Motor neuron (in vitro differentiated cells): ENCODE measurements at regions not wholly inside any gene's neighbourhood (a gene's known extent, or its start where the extent isn't known, plus 50 kb on each side); places are given as distances from the start of the nearest gene placed in this dataset.
"Not testable (repeated sequence)": the region's sequence is repeated elsewhere in the genome, so short reads cannot be mapped to it uniquely, and the experiment has no call there.

Source experiments
- ATAC-seq, 8 experiments: fragments of 200-7000 bp; cut with Tn5 transposase; replicated peaks in 6 of 8; 2 replicates each; pipeline ENCODE4 v1.8.0; 2021; ENCODE audit warnings: mild to moderate bottlenecking in 8 of 8, moderate library complexity in 8 of 8
- H3K27ac ChIP-seq, 2 donors: fragments of 250-450 bp; sonication (Bioruptor Pico); 2 replicates each; pipeline ENCODE4 v1.9.0; 2021; ENCODE audit warnings: antibody characterized with exemption in 2 of 2, mild to moderate bottlenecking in 2 of 2, moderate library complexity in 1 of 2
- H3K4me1 ChIP-seq, 2 donors: fragments of 250-450 bp; sonication (Bioruptor Pico); replicated peaks in 1 of 2; 2 replicates each; pipeline ENCODE4 v1.6.1; 2021; ENCODE audit warnings: antibody characterized with exemption in 2 of 2, mild to moderate bottlenecking in 2 of 2, moderate library complexity in 1 of 2
- H3K4me3 ChIP-seq, 5 donors: fragments of 250-450 bp; sonication (Bioruptor Pico); 2 replicates each; pipeline ENCODE4 v1.9.0; 2021; ENCODE audit warnings: antibody characterized with exemption in 5 of 5, mild to moderate bottlenecking in 5 of 5, moderate library complexity in 4 of 5
- whole genome bisulfite sequencing, 10 experiments: fragments of 450-650 bp; shearing (Covaris generic); methylation state at CpG; one replicate each; pipeline ENCODE4 v1.0.0; 2022; 5-methylcytosine and 5-hydroxymethylcytosine counted together
- in situ Hi-C, 9 experiments: fragments of 400-800 bp; cut with MboI; loops; one replicate each; pipeline ENCODE4 v1.15.0; 2021; ENCODE audit warnings: low sequenced_read_pairs in 9 of 9, low pct_unique_long_range_greater_than_20kb in 2 of 9; ENCODE audit not compliant: unreplicated experiment in 9 of 9

DNA sequence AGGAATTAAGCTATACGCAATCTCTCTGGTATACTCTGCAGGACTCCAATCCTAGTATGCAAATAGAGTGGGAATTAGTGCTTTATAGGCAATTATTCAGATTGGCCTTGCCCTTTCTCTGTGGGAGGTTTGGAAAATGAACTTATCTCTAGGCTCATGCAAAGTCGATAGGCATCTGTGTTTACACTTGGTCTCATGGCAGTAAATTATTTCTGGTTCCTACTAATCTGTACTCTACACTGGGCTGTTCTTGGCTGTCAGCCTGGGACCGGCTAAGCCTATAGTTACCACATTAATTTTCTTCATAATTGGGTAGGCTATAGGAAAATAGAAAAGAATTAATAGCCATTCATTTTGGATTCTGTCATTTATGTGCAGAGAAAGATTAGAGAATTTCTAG is 544.6 kb downstream of the AMY1C start:
- WGBS, 10 experiments, result 0 to 82% (median 38%) methylated on average over 1 to 3 of the region's 3 CpGs; no CpG with 5 or more reads in 1 of the 10 experiments

GRCh38 chr1:104295511-104295910 is 545.8 kb downstream of the AMY1C start:
- H3K27ac ChIP-seq, result no peak overlapping the region
- WGBS, 10 experiments, result 0 to 92% (median 76%) methylated on average over 1 to 3 of the region's 3 CpGs; no CpG with 5 or more reads in 3 of the 10 experiments
- no peak for ATAC-seq
- in situ Hi-C loops, result no loop called here
- no peak overlapping the region for H3K4me3 ChIP-seq
- peaks cover 0 to 5% of the 10 kb centered on the region in 2 donors for H3K4me1 ChIP-seq

More for the DNA sequence above, 544.6 kb downstream of the AMY1C start:
- Histone ChIP-seq H3K4me1 (peaks cover 0 to 5% of the 10 kb centered on the region in 2 donors), H3K4me3 (no peak overlapping the region), H3K27ac (no peak overlapping the region)
- peak in 6 of 8 experiments; percentile 53 to 92 (median 86) for ATAC-seq
- in situ Hi-C loops, result no loop called here

DNA sequence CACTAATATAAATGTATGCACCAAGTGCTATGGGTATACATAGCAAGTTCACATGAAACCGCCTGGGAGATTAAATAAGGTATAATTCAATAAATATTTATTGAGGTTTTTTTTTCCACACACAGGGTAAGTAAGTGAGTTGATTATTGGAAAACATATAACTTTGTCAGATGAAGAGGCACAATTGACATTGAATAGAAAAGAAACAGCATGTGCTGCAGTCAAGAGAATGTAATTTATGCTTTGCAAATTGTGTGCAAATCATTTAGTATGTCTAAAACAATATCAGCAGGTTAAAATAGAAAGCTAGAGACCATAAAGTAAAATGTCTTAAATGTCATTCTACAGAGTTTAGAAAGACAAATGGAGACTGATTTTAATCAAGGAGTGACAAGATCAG is 560.0 kb downstream of the AMY1C start:
- Histone ChIP-seq H3K27ac (no peak overlapping the region), H3K4me1 (peaks cover 0 to 30% of the 10 kb centered on the region in 2 donors), H3K4me3 (no peak overlapping the region)
- WGBS, 10 experiments, result 0 to 88% (median 60%) methylated on average over 1 of the region's 1 CpG; no CpG with 5 or more reads in 1 of the 10 experiments
- in situ Hi-C loops, result no loop called here
- peak in 5 of 8 experiments; percentile 9 to 88 (median 83) for ATAC-seq

GRCh38 chr1:104315823-104316222 is 566.1 kb downstream of the AMY1C start:
- H3K4me3 ChIP-seq, result no peak overlapping the region
- 4 to 67% (median 50%) methylated on average over 1 to 2 of the region's 2 CpGs; no CpG with 5 or more reads in 4 of the 10 experiments for WGBS, 10 experiments
- peak in 5 of 8 experiments; percentile 41 to 99 (median 95) for ATAC-seq
- H3K4me1 ChIP-seq, result peaks cover 0 to 26% of the 10 kb centered on the region in 2 donors
- H3K27ac ChIP-seq, result no peak overlapping the region
- in situ Hi-C loops, result no loop called here

- 6 to 100% (median 86%) methylated on average over 1 to 2 of the region's 2 CpGs for WGBS, 10 experiments
- H3K4me3 ChIP-seq, result no peak overlapping the region
- in situ Hi-C loops, result no loop called here
These were observed 572.4 kb downstream of the AMY1C start for GRCh38 chr1:104322131-104322530.

DNA sequence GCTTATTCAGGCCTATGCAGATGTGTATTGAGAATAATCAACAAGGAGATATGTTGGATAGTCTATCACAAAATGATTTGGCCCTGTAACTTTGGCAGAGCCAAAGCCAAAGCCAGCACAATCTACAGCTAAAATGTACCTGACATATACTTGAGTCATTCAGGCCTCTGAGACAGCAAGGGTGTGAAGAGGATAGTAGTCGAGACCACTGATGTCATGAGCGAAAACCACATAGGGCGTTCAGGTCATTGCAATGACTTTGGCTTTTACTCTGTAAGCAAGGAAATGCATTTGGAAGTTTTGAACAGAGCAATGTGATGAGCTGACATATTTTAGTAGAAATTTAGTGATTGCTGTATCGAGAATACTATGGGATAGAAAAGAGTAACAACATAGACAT is 579.6 kb downstream of the AMY1C start:
- ATAC-seq, result no peak
- H3K4me3 ChIP-seq, result no peak overlapping the region
- WGBS, 10 experiments, result 0 to 94% (median 84%) methylated on average over 1 to 4 of the region's 4 CpGs; no CpG with 5 or more reads in 2 of the 10 experiments
- in situ Hi-C loops, result no loop called here
- no peaks in the 10 kb centered on the region for H3K4me1 ChIP-seq
- no peak overlapping the region for H3K27ac ChIP-seq

More at GRCh38 chr1:104322131-104322530, 572.4 kb downstream of the AMY1C start:
- ATAC-seq, result no peak
- Histone ChIP-seq H3K4me1 (no peaks in the 10 kb centered on the region), H3K27ac (no peak overlapping the region)

DNA sequence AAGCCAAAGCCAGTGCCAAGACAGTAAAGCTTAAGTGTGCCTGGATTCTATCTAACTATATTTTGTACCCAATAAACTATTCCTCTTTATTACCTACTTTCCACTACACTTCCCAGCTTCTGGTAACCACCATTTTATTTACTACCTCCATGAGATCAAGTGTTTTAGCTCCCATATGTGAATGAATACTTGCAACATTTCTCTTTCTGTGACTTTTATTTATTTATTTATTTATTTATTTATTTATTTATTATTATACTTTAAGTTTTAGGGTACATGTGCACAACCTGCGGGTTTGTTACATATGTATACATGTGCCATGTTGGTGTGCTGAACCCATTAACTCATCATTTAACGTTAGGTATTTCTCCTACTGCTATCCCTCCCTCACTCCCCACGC is 582.1 kb downstream of the AMY1C start:
- Histone ChIP-seq H3K4me1 (no peaks in the 10 kb centered on the region), H3K27ac (no peak overlapping the region), H3K4me3 (no peak overlapping the region)
- ATAC-seq, result no peak
- 29 to 100% (median 95%) methylated on average over 1 to 3 of the region's 3 CpGs; no CpG with 5 or more reads in 1 of the 10 experiments for WGBS, 10 experiments
- in situ Hi-C loops, result no loop called here

DNA sequence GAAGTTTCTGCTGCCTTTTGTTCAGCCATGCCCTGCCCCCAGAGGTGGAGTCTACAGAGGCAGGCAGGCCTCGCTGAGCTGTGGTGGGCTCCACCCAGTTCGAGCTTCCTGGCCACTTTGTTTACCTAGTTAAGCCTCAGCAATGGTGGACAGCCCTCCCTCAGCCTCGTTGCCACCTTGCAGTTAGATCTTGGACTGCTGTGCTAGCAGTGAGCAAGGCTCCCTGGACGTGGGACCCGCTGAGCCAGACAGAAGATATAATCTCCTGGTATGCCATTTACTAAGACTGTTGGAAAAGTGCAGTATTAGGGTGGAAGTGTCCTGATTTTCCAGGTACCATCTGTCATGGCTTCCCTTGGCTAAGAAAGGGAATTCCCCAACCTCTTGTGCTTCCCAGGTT is 588.2 kb downstream of the AMY1C start:
- in situ Hi-C loops, H3K4me1 ChIP-seq, ATAC-seq, H3K27ac ChIP-seq, H3K4me3 ChIP-seq: not testable (repeated sequence)
- 20 to 96% (median 87%) methylated on average over 1 to 3 of the region's 5 CpGs; no CpG with 5 or more reads in 6 of the 10 experiments for WGBS, 10 experiments

DNA sequence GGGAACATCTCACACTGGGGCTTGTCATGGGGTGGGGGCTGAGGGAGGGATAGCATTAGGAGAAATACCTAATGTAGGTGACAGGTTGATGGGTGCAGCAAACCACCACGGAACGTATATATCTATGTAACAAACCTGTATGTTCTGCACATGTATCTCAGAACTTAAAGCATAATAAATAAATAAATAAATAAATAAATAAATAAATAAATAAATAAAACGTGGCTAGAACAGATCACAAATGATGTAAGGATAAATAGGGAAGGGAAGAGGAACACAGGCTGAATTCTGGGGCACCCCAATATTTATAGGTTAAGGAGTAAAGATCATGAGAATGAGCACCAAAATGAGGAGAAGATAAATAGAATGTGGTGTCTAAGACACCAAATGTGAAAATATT is 592.2 kb downstream of the AMY1C start:
- WGBS, 10 experiments, result 0 to 81% (median 67%) methylated on average over 1 to 3 of the region's 3 CpGs
- no peak overlapping the region for H3K4me3 ChIP-seq
- no peak for ATAC-seq
- no peaks in the 10 kb centered on the region for H3K4me1 ChIP-seq
- in situ Hi-C loops, result no loop called here
- H3K27ac ChIP-seq, result no peak overlapping the region

GRCh38 chr1:104348277-104348676 is 598.6 kb downstream of the AMY1C start:
- H3K4me3 ChIP-seq, result no peak overlapping the region
- WGBS, 10 experiments, result 20 to 75% (median 53%) methylated on average over 1 of the region's 1 CpG; no CpG with 5 or more reads in 3 of the 10 experiments
- in situ Hi-C loops, result no loop called here
- peaks cover 0 to 23% of the 10 kb centered on the region in 2 donors for H3K4me1 ChIP-seq
- H3K27ac ChIP-seq, result no peak overlapping the region
- peak in 5 of 8 experiments; percentile 12 to 81 (median 49) for ATAC-seq

DNA sequence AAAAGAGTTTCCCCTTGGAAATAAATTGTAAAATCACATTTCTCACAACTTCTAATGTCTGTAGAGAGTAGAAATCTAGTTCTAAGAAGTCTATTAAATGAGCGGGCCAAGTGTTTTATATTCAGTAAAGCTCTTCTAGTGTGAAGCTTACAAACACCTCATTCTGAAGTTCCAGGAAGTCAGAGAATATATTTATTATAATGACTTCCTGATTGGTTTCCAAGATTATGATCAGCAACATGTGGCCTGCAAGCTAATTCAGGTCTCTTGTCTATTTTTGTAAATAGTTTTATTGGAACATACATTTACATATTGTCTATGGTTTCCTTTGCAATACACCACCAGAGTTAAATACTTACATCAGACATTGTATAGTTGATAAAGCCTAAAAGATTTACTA is 603.9 kb downstream of the AMY1C start:
- ATAC-seq, result peak in 1 of 8 experiments; percentile 24
- Histone ChIP-seq H3K27ac (no peak overlapping the region), H3K4me1 (peaks cover 0 to 18% of the 10 kb centered on the region in 2 donors), H3K4me3 (no peak overlapping the region)
- WGBS, 10 experiments, result 0 to 100% (median 33%) methylated on average over 1 of the region's 1 CpG; no CpG with 5 or more reads in 3 of the 10 experiments
- in situ Hi-C loops, result no loop called here

DNA sequence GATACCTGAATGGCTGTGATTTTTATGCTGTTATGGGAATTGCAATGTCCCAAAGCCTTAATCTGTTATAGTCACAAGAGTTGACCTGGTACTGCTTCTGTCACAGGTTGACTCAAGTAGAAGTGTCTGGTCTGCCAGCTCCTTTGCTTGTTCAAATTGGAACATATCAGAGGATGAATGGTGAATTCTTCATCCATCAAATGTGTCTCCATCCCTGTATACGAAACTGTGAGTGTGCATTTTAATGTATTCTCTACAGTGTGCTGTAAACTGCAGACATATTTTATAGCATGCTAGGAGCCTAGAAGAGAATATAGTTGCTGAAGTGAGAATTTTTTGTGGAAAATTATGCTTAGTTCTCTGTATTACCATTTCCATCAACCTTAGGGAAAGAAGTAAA is 608.4 kb downstream of the AMY1C start:
- in situ Hi-C loops, result no loop called here
- Histone ChIP-seq H3K4me3 (no peak overlapping the region), H3K27ac (no peak overlapping the region), H3K4me1 (peaks cover 0 to 13% of the 10 kb centered on the region in 2 donors)
- WGBS, 10 experiments, result 0 to 75% (median 23%) methylated on average over 1 of the region's 1 CpG; no CpG with 5 or more reads in 2 of the 10 experiments
- peak in 3 of 8 experiments; percentile 62 to 67 (median 64) for ATAC-seq

- 2 to 100% (median 67%) methylated on average over 2 to 3 of the region's 3 CpGs for WGBS, 10 experiments
- Histone ChIP-seq H3K27ac (no peak overlapping the region), H3K4me3 (no peak overlapping the region), H3K4me1 (peaks cover 0 to 13% of the 10 kb centered on the region in 2 donors)
- in situ Hi-C loops, result no loop called here
- ATAC-seq, result no peak
These were observed 608.9 kb downstream of the AMY1C start for GRCh38 chr1:104358621-104359020.

DNA sequence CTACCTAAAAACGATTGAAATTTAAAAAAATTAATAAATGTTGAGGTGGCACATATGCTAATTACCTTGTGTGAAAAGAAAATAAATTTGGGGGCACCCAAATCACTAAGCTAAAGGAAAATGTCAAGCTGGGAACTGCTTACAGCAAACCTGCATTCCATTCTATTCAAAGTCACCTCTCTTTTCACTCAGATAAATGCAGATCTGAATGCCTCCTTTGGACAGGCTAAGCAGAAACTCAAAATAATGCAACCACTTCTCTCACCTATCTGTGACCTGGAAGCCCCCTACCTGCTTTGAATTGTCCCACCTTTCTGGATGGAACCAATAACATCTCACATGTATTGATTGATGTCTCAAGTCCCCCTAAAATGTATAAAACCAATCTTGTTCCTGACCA is 628.7 kb downstream of the AMY1C start:
- Histone ChIP-seq H3K4me1 (no peaks in the 10 kb centered on the region), H3K4me3 (no peak overlapping the region), H3K27ac (no peak overlapping the region)
- 0 to 40% (median 0%) methylated on average over 1 of the region's 1 CpG; no CpG with 5 or more reads in 1 of the 10 experiments for WGBS, 10 experiments
- ATAC-seq, result no peak
- in situ Hi-C loops, result no loop called here
